ENCODE measurements at regions not wholly inside any gene's neighbourhood (a gene's known extent, or its start where the extent isn't known, plus 50 kb on each side); places are given as distances from the start of the nearest gene placed in this dataset.
"Not testable (repeated sequence)": the region's sequence is repeated elsewhere in the genome, so short reads cannot be mapped to it uniquely, and the experiment has no call there.

GRCh38 chr1:14251871-14252270 is 346.6 kb upstream of the KAZN start:
- DNase-seq (ENCODE audit: low read depth in 1 of 2, low spot score in 1 of 2) = no peak

GRCh38 chr1:14253676-14254075 is 344.8 kb upstream of the KAZN start:
- no peak for DNase-seq (ENCODE audit: low read depth in 1 of 2, low spot score in 1 of 2)

GRCh38 chr1:14254251-14254650 is 344.2 kb upstream of the KAZN start:
- no peak for DNase-seq (ENCODE audit: low read depth in 1 of 2, low spot score in 1 of 2)

GRCh38 chr1:14255233-14255632 is 343.3 kb upstream of the KAZN start:
- DNase-seq (ENCODE audit: low read depth in 1 of 2, low spot score in 1 of 2) = no peak

GRCh38 chr1:14255711-14256110 is 342.8 kb upstream of the KAZN start:
- no peak for DNase-seq (ENCODE audit: low read depth in 1 of 2, low spot score in 1 of 2)

- DNase-seq (ENCODE audit: low read depth in 1 of 2, low spot score in 1 of 2) = no peak
Measured at GRCh38 chr1:14259191-14259757, 339.2 kb upstream of the KAZN start.

GRCh38 chr1:14260480-14260879 is 338.0 kb upstream of the KAZN start:
- no peak for DNase-seq (ENCODE audit: low read depth in 1 of 2, low spot score in 1 of 2)

- no peak for DNase-seq (ENCODE audit: low read depth in 1 of 2, low spot score in 1 of 2)
Measured at GRCh38 chr1:14261395-14261794, 337.1 kb upstream of the KAZN start.

- no peak for DNase-seq (ENCODE audit: low read depth in 1 of 2, low spot score in 1 of 2)
Measured at GRCh38 chr1:14262637-14263036, 335.8 kb upstream of the KAZN start.

- DNase-seq (ENCODE audit: low read depth in 1 of 2, low spot score in 1 of 2) = no peak
Measured at GRCh38 chr1:14263225-14263624, 335.3 kb upstream of the KAZN start.

- DNase-seq (ENCODE audit: low read depth in 1 of 2, low spot score in 1 of 2) = no peak
Measured at GRCh38 chr1:14263671-14264070, 334.8 kb upstream of the KAZN start.

- no peak for DNase-seq (ENCODE audit: low read depth in 1 of 2, low spot score in 1 of 2)
Measured at GRCh38 chr1:14265495-14265894, 333.0 kb upstream of the KAZN start.

GRCh38 chr1:14267991-14268390 is 330.5 kb upstream of the KAZN start:
- DNase-seq (ENCODE audit: low read depth in 1 of 2, low spot score in 1 of 2) = no peak

GRCh38 chr1:14270821-14271220 is 327.7 kb upstream of the KAZN start:
- DNase-seq (ENCODE audit: low read depth in 1 of 2, low spot score in 1 of 2) = no peak

GRCh38 chr1:14273811-14274210 is 324.7 kb upstream of the KAZN start:
- no peak for DNase-seq (ENCODE audit: low read depth in 1 of 2, low spot score in 1 of 2)

GRCh38 chr1:14279891-14280290 is 318.6 kb upstream of the KAZN start:
- DNase-seq (ENCODE audit: low read depth in 1 of 2, low spot score in 1 of 2) = not testable (repeated sequence)

- no peak for DNase-seq (ENCODE audit: low read depth in 1 of 2, low spot score in 1 of 2)
Measured at GRCh38 chr1:14280909-14281308, 317.6 kb upstream of the KAZN start.

GRCh38 chr1:14281412-14281811 is 317.1 kb upstream of the KAZN start:
- DNase-seq (ENCODE audit: low read depth in 1 of 2, low spot score in 1 of 2) = no peak

GRCh38 chr1:14282707-14283106 is 315.8 kb upstream of the KAZN start:
- DNase-seq (ENCODE audit: low read depth in 1 of 2, low spot score in 1 of 2) = no peak

- no peak for DNase-seq (ENCODE audit: low read depth in 1 of 2, low spot score in 1 of 2)
Measured at GRCh38 chr1:14285238-14285637, 313.2 kb upstream of the KAZN start.

GRCh38 chr1:14291182-14291581 is 307.3 kb upstream of the KAZN start:
- not testable (repeated sequence) for DNase-seq (ENCODE audit: low read depth in 1 of 2, low spot score in 1 of 2)

- DNase-seq (ENCODE audit: low read depth in 1 of 2, low spot score in 1 of 2) = no peak
Measured at GRCh38 chr1:14292520-14292919, 306.0 kb upstream of the KAZN start.

- no peak for DNase-seq (ENCODE audit: low read depth in 1 of 2, low spot score in 1 of 2)
Measured at GRCh38 chr1:14294006-14294405, 304.5 kb upstream of the KAZN start.
